ENCODE measurements at regions not wholly inside any gene's neighbourhood (a gene's known extent, or its start where the extent isn't known, plus 50 kb on each side); places are given as distances from the start of the nearest gene placed in this dataset.

DNA sequence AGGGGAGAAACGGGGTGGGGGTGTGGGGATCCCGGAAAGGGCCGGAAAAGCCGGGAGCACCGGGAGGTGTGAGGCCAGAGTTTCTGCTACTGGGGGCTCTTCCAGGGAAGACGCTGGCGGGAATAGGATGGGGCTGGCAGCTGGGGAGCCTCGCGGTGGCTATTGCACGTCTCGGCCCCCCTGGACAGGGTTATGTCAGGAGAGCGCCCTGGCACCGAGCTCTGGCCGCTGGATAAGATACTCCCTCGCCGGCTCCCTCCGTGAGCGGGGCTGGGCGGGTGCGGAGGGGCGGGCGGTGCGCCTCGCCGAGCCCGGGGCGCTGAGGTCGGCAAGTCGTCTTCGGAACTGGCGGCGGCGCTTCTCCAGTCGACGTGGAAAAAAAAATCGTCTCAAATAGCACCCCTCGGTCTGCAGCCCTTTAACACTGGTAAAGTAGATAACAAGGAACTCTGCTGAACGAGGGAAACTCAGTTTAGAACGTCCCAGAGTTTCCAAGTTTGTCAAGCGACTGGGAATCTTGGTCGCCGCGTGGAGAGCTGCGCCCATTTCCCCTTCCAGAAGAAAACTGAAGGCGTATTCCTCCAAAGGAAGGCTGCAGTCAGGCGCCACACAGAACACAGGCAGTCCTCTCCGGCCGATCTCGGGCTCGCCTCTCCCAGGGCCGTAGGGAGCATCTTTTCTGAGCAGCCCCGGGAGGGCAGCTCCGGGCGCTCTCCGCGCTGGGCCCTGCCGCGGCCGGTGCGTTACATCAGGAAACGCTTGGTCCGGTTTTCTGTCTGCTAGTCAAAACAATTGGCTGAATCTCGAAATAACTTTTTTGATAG lies 115.1 kb downstream of the KCNRG start:
- Mint-ChIP-seq H3K27ac (ENCODE audit: low read depth, unreplicated experiment) (no peak overlapping the region), H3K4me3 (ENCODE audit: unreplicated experiment) (peak overlapping the region; percentile 70), H3K36me3 (ENCODE audit: insufficient read depth, unreplicated experiment) (no peaks in the 10 kb centered on the region), H3K9me3 (ENCODE audit: unreplicated experiment) (no peaks in the 10 kb centered on the region), H3K27me3 (ENCODE audit: insufficient read depth, unreplicated experiment) (no peaks in the 10 kb centered on the region), H3K4me1 (ENCODE audit: insufficient read depth, unreplicated experiment) (peaks cover 6% of the 10 kb centered on the region)
- BruUV-seq (replicated peaks) = no TSS peak
- ChIA-PET CTCF (interaction anchor here (0.6 to 1.0 kb wide), 2 partner anchors 45 to 270 kb away, joined by 3 read pairs; no protein-coding TSS in a partner anchor), POLR2A (interaction anchor here (0.8 to 17.8 kb wide), 5 partner anchors 14 to 114 kb away, joined by 3 to 429 read pairs (median 3); no protein-coding TSS in a partner anchor)
- TF ChIP-seq, protein P1, sequence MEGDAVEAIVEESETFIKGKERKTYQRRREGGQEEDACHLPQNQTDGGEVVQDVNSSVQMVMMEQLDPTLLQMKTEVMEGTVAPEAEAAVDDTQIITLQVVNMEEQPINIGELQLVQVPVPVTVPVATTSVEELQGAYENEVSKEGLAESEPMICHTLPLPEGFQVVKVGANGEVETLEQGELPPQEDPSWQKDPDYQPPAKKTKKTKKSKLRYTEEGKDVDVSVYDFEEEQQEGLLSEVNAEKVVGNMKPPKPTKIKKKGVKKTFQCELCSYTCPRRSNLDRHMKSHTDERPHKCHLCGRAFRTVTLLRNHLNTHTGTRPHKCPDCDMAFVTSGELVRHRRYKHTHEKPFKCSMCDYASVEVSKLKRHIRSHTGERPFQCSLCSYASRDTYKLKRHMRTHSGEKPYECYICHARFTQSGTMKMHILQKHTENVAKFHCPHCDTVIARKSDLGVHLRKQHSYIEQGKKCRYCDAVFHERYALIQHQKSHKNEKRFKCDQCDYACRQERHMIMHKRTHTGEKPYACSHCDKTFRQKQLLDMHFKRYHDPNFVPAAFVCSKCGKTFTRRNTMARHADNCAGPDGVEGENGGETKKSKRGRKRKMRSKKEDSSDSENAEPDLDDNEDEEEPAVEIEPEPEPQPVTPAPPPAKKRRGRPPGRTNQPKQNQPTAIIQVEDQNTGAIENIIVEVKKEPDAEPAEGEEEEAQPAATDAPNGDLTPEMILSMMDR (IDR thresholded peaks at IDR 0.05; ENCODE audit: unreplicated experiment) = no peak
- DNase-seq (ENCODE audit: unreplicated experiment) = peak; percentile 43
- intact Hi-C loops (cut with micrococcal nuclease) = no loop called here

DNA sequence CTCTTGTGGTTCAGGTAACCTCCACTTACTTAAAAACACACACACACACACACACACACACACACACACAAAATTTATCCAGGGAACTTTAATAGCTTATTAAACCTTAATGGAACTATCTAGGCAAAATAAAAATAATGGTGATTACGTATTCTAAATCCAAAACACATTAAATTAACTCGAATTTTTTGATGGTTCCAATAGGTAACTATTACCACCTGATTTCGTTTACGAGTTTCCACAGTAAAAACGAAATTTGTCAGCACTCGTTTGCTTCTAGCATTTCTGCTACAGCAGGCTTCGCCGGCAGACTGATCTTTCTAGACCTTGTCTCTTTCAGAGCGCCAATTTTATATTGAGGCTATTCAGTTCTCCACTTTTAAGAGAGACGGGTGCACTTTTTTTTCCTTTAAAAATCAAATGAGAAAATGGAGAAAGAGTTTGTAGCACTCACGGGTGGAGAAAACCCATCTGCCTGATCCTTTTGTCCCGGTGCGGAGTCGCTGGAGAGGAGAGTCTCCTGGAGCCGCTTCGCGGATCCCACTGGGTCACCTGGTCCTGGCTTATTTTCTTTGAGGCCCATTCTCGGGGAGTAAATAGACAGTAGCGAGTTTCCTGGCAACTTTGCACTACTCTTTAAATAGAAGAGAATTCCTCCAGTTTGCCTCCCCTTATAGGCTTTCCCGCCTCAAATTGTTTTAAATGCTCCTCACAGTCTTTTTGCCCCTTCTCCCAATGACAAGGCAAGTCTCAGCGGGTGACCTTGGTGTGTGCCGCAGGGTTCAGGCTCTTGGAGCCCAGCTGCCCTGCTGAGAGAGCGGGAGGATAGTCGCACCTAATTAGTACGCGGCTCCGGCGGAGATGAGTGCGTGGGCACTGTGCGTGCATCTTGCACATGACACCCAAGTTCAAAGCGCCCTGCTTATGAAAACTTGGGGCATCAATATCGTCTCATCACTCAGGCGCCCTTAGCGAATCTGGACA lies 117.0 kb downstream of the KCNRG start:
- POLR2A ChIA-PET = interaction anchor here (1.6 to 17.8 kb wide), 2 partner anchors 54 to 112 kb away, joined by 3 to 429 read pairs; no protein-coding TSS in a partner anchor

DNA sequence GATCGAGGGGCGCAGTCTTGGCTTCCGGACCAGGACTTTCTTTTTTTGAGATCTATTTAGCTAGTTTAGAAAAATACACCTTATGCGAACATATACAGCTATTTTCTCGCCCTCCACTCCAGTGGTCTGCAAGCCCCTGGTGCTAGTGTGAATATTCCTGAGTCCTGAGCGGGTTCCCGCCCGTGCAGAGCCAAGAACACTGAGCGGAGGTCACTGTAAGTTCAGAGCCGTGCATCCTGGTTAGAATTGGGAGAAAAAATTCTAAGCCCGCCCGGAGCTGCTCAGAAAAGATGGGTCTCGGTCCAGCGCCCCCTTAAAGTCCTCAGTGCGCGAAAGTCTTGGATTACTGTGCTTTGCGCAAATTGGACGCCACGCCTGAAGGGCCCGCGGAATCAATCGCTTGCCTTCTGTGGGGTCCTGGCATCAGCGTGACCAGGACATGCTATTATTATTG lies 117.7 kb downstream of the KCNRG start:
- TF ChIP-seq, protein P1 (IDR thresholded peaks at IDR 0.05; ENCODE audit: unreplicated experiment) = no peak
- intact Hi-C loops (cut with micrococcal nuclease) = no loop called here
- no peak overlapping the region for H3K27ac Mint-ChIP-seq (ENCODE audit: low read depth, unreplicated experiment)
- BruUV-seq (replicated peaks) = no TSS peak
- no peaks in the 10 kb centered on the region for H3K27me3 Mint-ChIP-seq (ENCODE audit: insufficient read depth, unreplicated experiment)
- no peaks in the 10 kb centered on the region for H3K36me3 Mint-ChIP-seq (ENCODE audit: insufficient read depth, unreplicated experiment)
- H3K4me1 Mint-ChIP-seq (ENCODE audit: insufficient read depth, unreplicated experiment) = no peaks in the 10 kb centered on the region
- no peaks in the 10 kb centered on the region for H3K9me3 Mint-ChIP-seq (ENCODE audit: unreplicated experiment)
- DNase-seq (ENCODE audit: unreplicated experiment) = no peak
- CTCF ChIA-PET = interaction anchor here (0.7 kb wide), 1 partner anchor 17 kb away, joined by 3 read pairs; no protein-coding TSS in a partner anchor
- H3K4me3 Mint-ChIP-seq (ENCODE audit: unreplicated experiment) = no peak overlapping the region
- POLR2A ChIA-PET = no interaction called here

More for the DNA sequence above, 117.0 kb downstream of the KCNRG start:
- Mint-ChIP-seq H3K4me3 (ENCODE audit: unreplicated experiment) (no peak overlapping the region), H3K27ac (ENCODE audit: low read depth, unreplicated experiment) (no peak overlapping the region), H3K36me3 (ENCODE audit: insufficient read depth, unreplicated experiment) (no peaks in the 10 kb centered on the region), H3K9me3 (ENCODE audit: unreplicated experiment) (no peaks in the 10 kb centered on the region), H3K4me1 (ENCODE audit: insufficient read depth, unreplicated experiment) (no peaks in the 10 kb centered on the region), H3K27me3 (ENCODE audit: insufficient read depth, unreplicated experiment) (no peaks in the 10 kb centered on the region)
- no TSS peak for BruUV-seq (replicated peaks)
- TF ChIP-seq, protein P1 (IDR thresholded peaks at IDR 0.05; ENCODE audit: unreplicated experiment) = no peak
- intact Hi-C loops (cut with micrococcal nuclease) = no loop called here
- CTCF ChIA-PET = interaction anchor here (0.7 kb wide), 1 partner anchor 17 kb away, joined by 3 read pairs; no protein-coding TSS in a partner anchor
- no peak for DNase-seq (ENCODE audit: unreplicated experiment)
